ENCODE measurements at regions not wholly inside any gene's neighbourhood (a gene's known extent, or its start where the extent isn't known, plus 50 kb on each side); places are given as distances from the start of the nearest gene placed in this dataset.
"Not testable (repeated sequence)": the region's sequence is repeated elsewhere in the genome, so short reads cannot be mapped to it uniquely, and the experiment has no call there.

- DNase-seq: no peak
These were observed 140.6 kb upstream of the TMEM168 start for GRCh38 chr7:112930787-112931186.

GRCh38 chr7:112929421-112929820, 139.2 kb upstream of the TMEM168 start:
- DNase-seq: no peak

GRCh38 chr7:112926018-112926417, 135.8 kb upstream of the TMEM168 start:
- no peak for DNase-seq

GRCh38 chr7:112922546-112922945, 132.4 kb upstream of the TMEM168 start:
- DNase-seq: not testable (repeated sequence)

GRCh38 chr7:112916431-112916830, 126.2 kb upstream of the TMEM168 start:
- not testable (repeated sequence) for DNase-seq

GRCh38 chr7:112908086-112908485, 117.9 kb upstream of the TMEM168 start:
- no peak for DNase-seq

- no peak for DNase-seq
These were observed 117.5 kb upstream of the TMEM168 start for GRCh38 chr7:112907658-112908057.

- no peak for DNase-seq
These were observed 115.8 kb upstream of the TMEM168 start for GRCh38 chr7:112905950-112906349.

GRCh38 chr7:112905413-112905812, 115.2 kb upstream of the TMEM168 start:
- no peak for DNase-seq

GRCh38 chr7:112898432-112899290, 108.5 kb upstream of the TMEM168 start:
- DNase-seq: peak; percentile 34 to 43

GRCh38 chr7:112897839-112898431, 107.7 kb upstream of the TMEM168 start:
- no peak for DNase-seq

- no peak for DNase-seq
These were observed 105.9 kb upstream of the TMEM168 start for GRCh38 chr7:112896026-112896601.

GRCh38 chr7:112892263-112892662, 102.1 kb upstream of the TMEM168 start:
- DNase-seq: no peak

GRCh38 chr7:112891698-112892097, 101.5 kb upstream of the TMEM168 start:
- DNase-seq: no peak

GRCh38 chr7:112889834-112890438, 99.7 kb upstream of the TMEM168 start:
- DNase-seq: no peak

GRCh38 chr7:112889268-112889667, 99.1 kb upstream of the TMEM168 start:
- no peak for DNase-seq

GRCh38 chr7:112888781-112889180, 98.6 kb upstream of the TMEM168 start:
- no peak for DNase-seq

- no peak for DNase-seq
These were observed 97.8 kb upstream of the TMEM168 start for GRCh38 chr7:112887976-112888375.

- DNase-seq: no peak
These were observed 97.1 kb upstream of the TMEM168 start for GRCh38 chr7:112887337-112887736.

- DNase-seq: no peak
These were observed 96.0 kb upstream of the TMEM168 start for GRCh38 chr7:112886208-112886607.

- no peak for DNase-seq
These were observed 92.8 kb upstream of the TMEM168 start for GRCh38 chr7:112882991-112883390.

GRCh38 chr7:112882511-112882910, 92.3 kb upstream of the TMEM168 start:
- no peak for DNase-seq

GRCh38 chr7:112882022-112882421, 91.8 kb upstream of the TMEM168 start:
- no peak for DNase-seq
